Transverse colon (tissue), 4 donors: ENCODE measurements at regions not wholly inside any gene's neighbourhood (a gene's known extent, or its start where the extent isn't known, plus 50 kb on each side); places are given as distances from the start of the nearest gene placed in this dataset.

Source experiments
- CTCF ChIP-seq, 5 experiments: fragments of 200-600 bp in 3 of 5; fragments of 450-650 bp in 2 of 5; sonication (generic) in 3 of 5; IDR thresholded peaks; 1 replicate in 2 of 5; 2 replicates in 3 of 5; pipeline ENCODE4 v1.5.1; 2016 to 2017; ENCODE audit warnings: antibody characterized with exemption in 5 of 5, inconsistent platforms in 3 of 5, mild to moderate bottlenecking in 2 of 5, moderate library complexity in 1 of 5
- EP300 ChIP-seq: sonication (generic); formaldehyde crosslinking; IDR thresholded peaks from one replicate; pipeline ENCODE4 v1.6.1; 2017; ENCODE audit warnings: antibody characterized with exemption, low read depth
- POLR2A ChIP-seq: fragments of 450-650 bp; IDR thresholded peaks from one replicate; pipeline ENCODE4 v1.6.1; 2016; ENCODE audit warnings: antibody characterized with exemption, mild to moderate bottlenecking, moderate library complexity
- POLR2AphosphoS5 ChIP-seq, 3 donors: sonication (generic); formaldehyde crosslinking; IDR thresholded peaks; one replicate each; pipeline ENCODE4 v1.6.1; 2016; ENCODE audit warnings: antibody characterized with exemption in 3 of 3

GRCh38 chr1:59162665-59163064 lies 134.2 kb upstream of the FGGY start:
- TF ChIP-seq CTCF (IDR thresholded peaks at IDR 0.05) (no peak), POLR2A (no peak), EP300 (no peak), POLR2AphosphoS5 (IDR thresholded peaks at IDR 0.05) (no peak)
